T47D (cell line): ENCODE measurements at regions not wholly inside any gene's neighbourhood (a gene's known extent, or its start where the extent isn't known, plus 50 kb on each side); places are given as distances from the start of the nearest gene placed in this dataset.

Experiments
- DNase-seq, 2 experiments: peaks; one replicate each; pipeline versions ENCODE4 v3.0.0 to v3.0.0-alpha.2; 2011 to 2012; ENCODE audit warnings: low read depth in 1 of 2, low spot score in 1 of 2
- JUND ChIP-seq: IDR thresholded peaks from 2 replicates; pipeline ENCODE4 v1.6.1; 2012; ENCODE audit warnings: low read depth
- in situ Hi-C: cut with HindIII; loops from 2 replicates; pipeline ENCODE4 v1.10.0; 2016; ENCODE audit warnings: low sequenced_read_pairs, low pct_unique_long_range_greater_than_20kb

DNA sequence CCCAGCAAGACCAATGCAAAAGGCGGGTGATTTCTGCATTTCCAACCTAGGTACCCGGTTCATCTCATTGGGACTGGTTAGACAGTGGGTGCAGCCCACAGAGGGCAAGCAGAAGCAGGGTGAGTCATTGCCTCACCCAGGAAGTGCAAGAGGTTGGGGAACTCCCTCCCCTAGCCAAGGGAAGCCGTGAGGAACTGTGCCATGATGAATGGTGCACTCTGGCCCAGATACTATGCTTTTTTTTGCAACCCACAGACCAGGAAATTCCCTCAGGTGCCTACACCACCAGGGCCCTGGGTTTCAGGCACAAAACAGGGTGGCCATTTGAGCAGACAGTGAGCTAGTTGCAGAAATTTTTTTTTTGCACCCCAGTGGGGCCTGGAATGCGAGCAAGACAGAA, 662.6 kb upstream of the ACVR2A start:
- in situ Hi-C loops, result no loop called here
- DNase-seq, result no peak
- TF ChIP-seq JUND, result no peak

- no peak for DNase-seq
- TF ChIP-seq JUND, result no peak
- in situ Hi-C loops, result no loop called here
Observed at GRCh38 chr2:147181351-147182029, 663.3 kb upstream of the ACVR2A start.

- TF ChIP-seq JUND, result no peak
- in situ Hi-C loops, result no loop called here
- no peak for DNase-seq
Observed at GRCh38 chr2:147177071-147177857, 667.6 kb upstream of the ACVR2A start.

DNA sequence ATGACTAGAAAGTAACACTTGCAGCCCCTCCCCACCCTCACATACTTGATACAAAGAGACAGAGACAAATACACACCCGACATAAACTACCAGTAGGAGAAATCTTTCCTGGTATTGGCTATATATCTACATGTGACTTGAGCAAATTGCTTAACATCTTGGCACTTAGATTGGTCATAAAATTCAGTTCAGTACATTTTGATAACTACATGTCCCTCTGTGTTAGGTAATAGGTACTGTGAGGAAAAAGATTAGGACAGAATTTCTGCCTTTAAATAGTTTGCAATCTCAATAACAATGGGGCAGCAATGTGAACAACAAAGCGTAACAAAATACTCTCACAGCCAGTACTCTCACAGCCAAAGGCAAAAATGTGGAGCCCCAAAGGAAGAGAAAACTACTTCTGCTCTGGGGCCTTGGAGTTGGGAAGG, 670.0 kb upstream of the ACVR2A start:
- DNase-seq, result no peak
- TF ChIP-seq JUND, result no peak
- in situ Hi-C loops, result no loop called here

DNA sequence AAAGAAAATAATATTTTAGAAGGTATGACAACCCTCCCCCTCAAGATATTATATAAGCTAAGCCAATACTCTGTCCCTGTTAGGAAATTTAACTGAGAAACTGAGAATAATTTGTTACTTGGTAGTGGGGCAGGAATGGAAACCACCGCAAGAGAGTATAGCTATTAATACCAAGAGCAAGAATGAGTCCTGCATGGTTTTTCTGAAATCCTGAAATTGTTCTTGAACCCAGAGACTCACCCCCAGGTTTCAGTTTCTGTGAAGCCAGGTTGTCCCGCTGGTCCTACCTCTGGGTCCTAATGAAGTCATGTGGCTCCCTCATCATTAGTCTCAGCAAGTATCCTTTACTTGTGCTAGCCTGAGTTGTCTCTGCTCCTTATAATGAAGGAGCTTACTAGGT, 671.0 kb upstream of the ACVR2A start:
- no peak for DNase-seq
- in situ Hi-C loops, result no loop called here
- TF ChIP-seq JUND, result no peak

GRCh38 chr2:147173189-147173581, 671.6 kb upstream of the ACVR2A start:
- TF ChIP-seq JUND, result no peak
- no peak for DNase-seq
- in situ Hi-C loops, result no loop called here

DNA sequence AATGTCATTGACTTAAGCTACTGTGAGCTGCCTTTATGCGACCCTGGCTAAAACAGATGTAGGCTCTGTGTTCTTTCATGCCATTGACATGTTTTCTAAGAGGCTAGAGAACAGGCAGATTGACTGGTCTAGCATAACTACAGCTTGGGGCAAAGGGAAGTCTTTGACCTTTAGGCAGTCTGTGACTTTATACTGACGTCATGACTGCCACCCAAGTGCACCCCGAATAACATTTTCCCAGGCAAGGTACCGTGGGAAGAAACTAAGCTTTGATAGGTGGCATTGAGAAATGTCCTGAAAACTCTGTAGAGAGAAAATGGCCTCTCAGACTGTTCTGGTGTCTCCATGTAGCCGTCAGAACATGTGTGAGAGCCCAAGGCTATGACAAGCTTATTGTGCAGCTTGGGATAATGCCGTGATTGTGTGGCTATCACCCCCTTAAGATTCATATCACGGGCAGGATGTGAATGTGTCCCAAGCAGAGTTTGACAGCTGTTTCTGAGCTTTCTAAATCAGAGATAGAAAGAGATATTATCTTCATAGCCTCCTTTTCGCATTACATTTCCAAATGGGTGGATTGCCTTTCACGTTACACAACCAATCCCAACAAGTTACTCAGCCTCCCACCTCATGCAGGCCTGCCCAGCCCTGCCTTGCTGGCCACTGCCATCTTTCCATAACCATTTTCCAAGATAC, 672.2 kb upstream of the ACVR2A start:
- in situ Hi-C loops, result no loop called here
- DNase-seq, result no peak
- TF ChIP-seq JUND, result no peak

GRCh38 chr2:147171941-147172340, 672.9 kb upstream of the ACVR2A start:
- in situ Hi-C loops, result no loop called here
- no peak for DNase-seq
- TF ChIP-seq JUND, result no peak

DNA sequence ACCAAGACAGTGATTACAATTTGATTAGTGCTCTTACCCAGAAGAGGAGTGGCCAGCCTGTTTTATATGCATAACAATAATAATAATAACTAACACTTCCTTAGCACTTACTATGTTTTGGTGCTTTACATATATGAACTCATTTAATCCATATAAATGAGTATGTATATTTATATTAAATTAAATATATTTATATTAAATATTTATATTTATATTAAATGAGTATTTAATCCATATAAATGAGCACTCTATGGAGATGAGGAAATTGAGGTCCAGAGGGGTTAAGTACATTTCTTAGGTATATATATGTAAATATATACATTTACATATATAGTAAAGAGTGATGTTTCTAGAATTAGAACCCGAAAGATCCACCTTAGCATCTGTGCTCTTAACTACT, 673.9 kb upstream of the ACVR2A start:
- no peak for DNase-seq
- in situ Hi-C loops, result no loop called here
- TF ChIP-seq JUND, result no peak

DNA sequence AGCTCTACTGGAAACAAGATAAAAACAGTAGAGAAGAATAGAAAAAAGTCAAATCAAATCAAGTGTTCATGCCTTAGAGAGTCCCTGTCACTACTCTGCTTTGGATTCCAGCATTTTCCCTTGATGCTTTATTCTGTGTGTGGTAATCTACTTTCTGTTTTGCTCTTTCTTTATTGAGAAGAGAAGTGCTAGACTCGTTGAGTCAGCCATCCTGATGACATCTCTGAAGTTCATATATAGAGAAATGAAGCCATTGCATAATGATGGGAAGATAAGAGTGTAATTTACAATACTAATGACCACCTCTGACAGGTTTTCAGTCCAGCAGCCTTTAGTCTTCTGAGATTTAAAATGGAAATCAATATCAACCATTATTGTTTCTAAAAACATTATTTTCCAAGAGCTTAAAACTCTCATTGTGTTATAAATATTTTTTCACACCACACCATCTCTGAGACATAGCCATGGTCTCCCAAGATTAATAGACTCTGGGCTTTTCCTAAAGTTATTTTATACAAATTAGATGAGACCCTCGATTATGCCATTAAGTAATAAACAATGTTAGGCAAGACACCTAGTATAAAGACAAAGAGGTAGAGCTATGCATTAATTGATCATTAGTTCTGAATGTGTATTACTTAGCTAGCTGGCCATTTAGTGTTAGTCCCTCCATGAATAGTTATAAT, 679.0 kb upstream of the ACVR2A start:
- DNase-seq, result no peak
- TF ChIP-seq JUND, result no peak
- in situ Hi-C loops, result no loop called here

GRCh38 chr2:147164563-147164962, 680.3 kb upstream of the ACVR2A start:
- in situ Hi-C loops, result no loop called here
- no peak for DNase-seq
- no peak for TF ChIP-seq JUND

GRCh38 chr2:147161746-147162145, 683.1 kb upstream of the ACVR2A start:
- in situ Hi-C loops, result no loop called here
- no peak for DNase-seq
- no peak for TF ChIP-seq JUND

DNA sequence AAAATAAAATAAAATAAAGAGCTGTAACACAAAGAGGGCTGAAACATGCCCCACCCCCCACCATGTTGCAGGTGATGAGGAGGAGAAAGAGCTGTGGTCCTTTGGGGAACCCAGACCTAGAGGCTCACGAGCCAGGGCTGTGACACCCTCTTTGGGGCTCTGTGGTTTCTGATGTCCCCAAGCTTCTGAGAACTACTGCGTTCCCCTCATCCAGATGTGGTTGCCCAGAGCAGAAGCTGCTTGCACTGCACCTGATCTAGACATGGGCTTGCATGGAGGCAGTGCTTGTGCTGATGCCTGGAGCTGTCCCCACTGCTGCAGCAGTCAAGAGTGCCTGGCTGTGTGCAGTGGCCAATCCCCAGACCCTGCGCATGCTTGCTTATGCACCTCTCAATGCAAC, 687.9 kb upstream of the ACVR2A start:
- DNase-seq, result no peak
- no peak for TF ChIP-seq JUND
- in situ Hi-C loops, result no loop called here
